HFFc6 (cell line): ENCODE measurements at regions not wholly inside any gene's neighbourhood (a gene's known extent, or its start where the extent isn't known, plus 50 kb on each side); places are given as distances from the start of the nearest gene placed in this dataset.

Experiments
- DNase-seq: peaks from one replicate; pipeline ENCODE4 v3.0.0-alpha.2; 2018
- H3K27ac Mint-ChIP-seq: 2 replicates; pipeline ENCODE4 v1.8.0; 2020; ENCODE audit warnings: mild to moderate bottlenecking, mixed read lengths
- H3K27me3 Mint-ChIP-seq: 2 replicates; pipeline ENCODE4 v1.8.0; 2021; ENCODE audit warnings: mild to moderate bottlenecking, moderate library complexity, mixed read lengths; ENCODE audit not compliant: insufficient read depth
- H3K36me3 Mint-ChIP-seq: 2 replicates; pipeline ENCODE4 v1.8.0; 2021; ENCODE audit warnings: low read depth, mixed read lengths
- H3K4me1 Mint-ChIP-seq: 2 replicates; pipeline ENCODE4 v1.8.0; 2020; ENCODE audit warnings: low read depth, mixed read lengths
- H3K4me3 Mint-ChIP-seq: 2 replicates; pipeline ENCODE4 v1.8.0; 2020; ENCODE audit warnings: mild to moderate bottlenecking, moderate library complexity, mixed read lengths
- H3K9me3 Mint-ChIP-seq: 2 replicates; pipeline ENCODE4 v1.8.0; 2020; ENCODE audit warnings: mild to moderate bottlenecking, mixed read lengths
- CTCF ChIP-seq: fragments of 200-600 bp; sonication (generic); IDR thresholded peaks from 2 replicates; pipeline ENCODE4 v1.5.0; 2021; ENCODE audit warnings: antibody characterized with exemption, mild to moderate bottlenecking

DNA sequence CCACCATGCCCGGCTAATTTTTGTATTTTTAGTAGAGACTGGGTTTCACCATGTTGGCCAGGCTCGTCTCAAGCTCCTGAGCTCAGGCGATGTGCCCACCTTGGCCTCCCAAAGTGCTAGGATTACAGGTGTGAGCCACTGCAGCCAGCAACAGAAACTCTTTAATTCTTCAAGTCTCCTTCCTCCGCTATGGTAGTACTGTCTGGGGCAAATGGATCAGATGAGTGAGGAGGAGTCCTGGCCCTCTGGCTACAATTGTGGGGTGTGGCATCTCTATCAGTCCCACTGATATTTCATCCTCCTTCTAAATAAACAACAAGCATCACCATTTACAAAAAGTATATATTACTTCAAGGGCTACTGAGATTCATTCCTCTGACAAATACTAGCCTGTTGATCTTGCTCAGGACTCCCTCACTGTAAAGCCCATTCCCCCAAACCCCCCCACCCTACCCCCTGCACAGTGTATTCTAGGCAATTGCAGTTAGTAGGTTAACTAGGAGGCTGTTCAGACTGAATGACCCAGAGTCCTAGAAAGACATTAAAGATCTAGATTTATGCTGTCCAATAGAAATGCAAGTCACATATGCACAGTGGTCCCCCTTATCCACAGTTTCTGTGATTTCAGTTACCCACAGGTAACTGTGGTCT lies 71.2 kb upstream of the STAM2 start:
- peaks cover 45% of the 10 kb centered on the region for H3K4me1 Mint-ChIP-seq

DNA sequence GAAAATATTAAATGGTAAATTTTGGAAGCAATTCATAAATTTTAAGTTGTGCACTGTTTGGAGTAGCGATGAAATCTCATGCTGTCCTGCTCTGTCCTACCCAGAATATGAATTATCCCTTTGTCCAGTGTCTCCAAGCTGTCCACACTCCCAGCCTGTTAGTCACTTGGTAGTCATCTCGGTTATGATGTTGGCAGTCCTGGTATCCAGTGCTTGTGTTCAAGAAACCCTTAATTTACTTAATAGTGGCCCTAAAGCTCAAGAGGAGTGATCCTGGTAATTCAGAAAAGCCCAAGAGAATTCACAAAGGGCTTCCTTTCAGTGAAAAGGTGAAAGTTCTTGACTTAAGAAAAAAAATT lies 71.8 kb upstream of the STAM2 start:
- Mint-ChIP-seq H3K4me3 (no peak overlapping the region), H3K4me1 (peaks cover 43% of the 10 kb centered on the region), H3K9me3 (no peaks in the 10 kb centered on the region), H3K27ac (no peak overlapping the region), H3K27me3 (peaks cover 2% of the 10 kb centered on the region; the same call in 1 of the 2 replicates), H3K36me3 (no peaks in the 10 kb centered on the region)
- DNase-seq = peak; percentile 69
- TF ChIP-seq CTCF = no peak

More for the DNA sequence above, 71.2 kb upstream of the STAM2 start:
- Mint-ChIP-seq H3K9me3 (no peaks in the 10 kb centered on the region), H3K36me3 (no peaks in the 10 kb centered on the region), H3K27me3 (peaks cover 1% of the 10 kb centered on the region; the same call in 1 of the 2 replicates), H3K4me3 (no peak overlapping the region), H3K27ac (peak overlapping the region; percentile 39; the same call in 1 of the 2 replicates)
- TF ChIP-seq CTCF = no peak
- DNase-seq = no peak

DNA sequence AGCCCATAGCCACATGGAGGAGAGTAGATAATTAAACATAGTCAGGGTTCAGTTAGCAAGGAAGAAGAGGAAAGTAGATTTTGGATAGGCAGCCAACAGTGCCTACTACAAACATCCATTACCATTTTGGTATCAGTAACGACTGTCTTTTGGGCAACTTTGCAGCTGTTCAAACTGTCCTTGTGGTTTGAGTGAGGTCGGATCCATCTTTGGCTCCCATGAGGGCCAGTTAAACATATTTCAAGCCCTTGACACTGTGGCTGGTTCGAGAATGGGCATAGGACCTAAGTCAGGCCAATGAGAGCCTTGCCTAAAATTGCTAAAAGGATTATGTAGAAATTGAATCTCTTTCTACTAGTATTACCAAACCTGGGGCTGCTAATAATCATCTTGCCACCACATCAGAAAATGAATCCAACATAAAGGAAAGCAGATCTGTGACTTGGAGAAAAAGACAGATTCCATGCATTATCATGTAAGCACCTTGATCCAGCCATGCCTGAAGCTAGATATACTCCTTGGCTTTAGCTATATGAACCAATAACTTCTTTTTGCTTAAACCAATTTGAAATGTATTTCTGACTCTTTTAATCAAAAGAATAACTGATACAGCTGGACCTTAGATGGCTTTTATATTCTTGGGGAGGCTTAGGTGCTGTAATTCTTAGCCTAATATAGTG lies 75.0 kb upstream of the STAM2 start:
- no peak overlapping the region for H3K27ac Mint-ChIP-seq
- no peak overlapping the region for H3K4me3 Mint-ChIP-seq
- no peaks in the 10 kb centered on the region for H3K9me3 Mint-ChIP-seq
- peaks cover 4% of the 10 kb centered on the region; the same call in 1 of the 2 replicates for H3K27me3 Mint-ChIP-seq
- no peaks in the 10 kb centered on the region for H3K36me3 Mint-ChIP-seq
- no peak for TF ChIP-seq CTCF
- DNase-seq = no peak
- H3K4me1 Mint-ChIP-seq = peaks cover 26% of the 10 kb centered on the region

- no peak for DNase-seq
- H3K9me3 Mint-ChIP-seq = no peaks in the 10 kb centered on the region
- H3K4me3 Mint-ChIP-seq = no peak overlapping the region
- no peak overlapping the region for H3K27ac Mint-ChIP-seq
- H3K36me3 Mint-ChIP-seq = no peaks in the 10 kb centered on the region
- H3K4me1 Mint-ChIP-seq = peaks cover 26% of the 10 kb centered on the region
- peaks cover 4% of the 10 kb centered on the region; the same call in 1 of the 2 replicates for H3K27me3 Mint-ChIP-seq
- no peak for TF ChIP-seq CTCF
These were observed 75.6 kb upstream of the STAM2 start for GRCh38 chr2:152251211-152251610.

DNA sequence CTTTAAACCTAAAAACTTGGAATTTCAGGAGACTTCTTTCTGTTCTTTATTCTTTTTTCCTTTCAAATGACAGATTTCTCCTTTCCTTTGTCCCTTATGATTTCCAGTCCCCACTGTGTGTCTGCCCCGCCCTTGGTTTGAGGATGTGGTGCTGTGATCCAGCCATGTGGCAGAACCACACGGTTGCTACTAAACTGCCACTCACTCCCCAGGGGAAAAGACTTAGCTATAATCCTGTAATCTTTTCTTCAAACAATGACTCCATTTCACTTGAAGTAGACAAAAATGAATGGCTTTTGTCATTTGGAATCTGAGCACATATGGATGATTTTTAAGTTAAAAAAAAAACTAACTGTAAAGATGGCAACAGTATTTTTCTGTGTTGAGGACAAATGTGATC lies 76.2 kb upstream of the STAM2 start:
- peaks cover 4% of the 10 kb centered on the region; the same call in 1 of the 2 replicates for H3K27me3 Mint-ChIP-seq
- H3K9me3 Mint-ChIP-seq = no peaks in the 10 kb centered on the region
- H3K36me3 Mint-ChIP-seq = no peaks in the 10 kb centered on the region
- peaks cover 22% of the 10 kb centered on the region for H3K4me1 Mint-ChIP-seq
- DNase-seq = no peak
- H3K4me3 Mint-ChIP-seq = no peak overlapping the region
- no peak overlapping the region for H3K27ac Mint-ChIP-seq
- no peak for TF ChIP-seq CTCF
